Natural killer cell (primary cell): ENCODE measurements at regions not wholly inside any gene's neighbourhood (a gene's known extent, or its start where the extent isn't known, plus 50 kb on each side); places are given as distances from the start of the nearest gene placed in this dataset.
"Not testable (repeated sequence)": the region's sequence is repeated elsewhere in the genome, so short reads cannot be mapped to it uniquely, and the experiment has no call there.

ENCODE experiments used
- ATAC-seq, 3 donors: fragments of 150-1000 bp in 2 of 3; fragments of 200-7000 bp in 1 of 3; cut with Tn5 transposase; 1 replicate in 1 of 3; 2 replicates in 2 of 3; pipeline ENCODE4 v1.10.0; 2021; ENCODE audit warnings: mild to moderate bottlenecking in 2 of 3, moderate library complexity in 2 of 3
- DNase-seq, 2 donors: peaks; one replicate each; pipeline versions ENCODE4 v3.0.0 to v3.0.0-alpha.2; 2013 to 2021; ENCODE audit warnings: mixed read lengths in 1 of 2
- H3K27ac ChIP-seq: one replicate; pipeline ENCODE4 v1.5.1; 2013; ENCODE audit warnings: mild to moderate bottlenecking, low read length
- H3K27me3 ChIP-seq: one replicate; pipeline ENCODE4 v1.6.1; 2013; ENCODE audit warnings: low read length; ENCODE audit not compliant: control insufficient read depth, insufficient read depth
- H3K36me3 ChIP-seq: one replicate; pipeline ENCODE4 v1.6.1; 2013; ENCODE audit warnings: low read length; ENCODE audit not compliant: control insufficient read depth, insufficient read depth
- H3K4me1 ChIP-seq: one replicate; pipeline ENCODE4 v1.6.1; 2013; ENCODE audit warnings: low read length; ENCODE audit not compliant: control insufficient read depth, insufficient read depth
- H3K4me3 ChIP-seq: one replicate; pipeline ENCODE4 v1.5.1; 2013; ENCODE audit warnings: low read length
- H3K9me3 ChIP-seq: one replicate; pipeline ENCODE4 v1.6.1; 2013; ENCODE audit warnings: low read length; ENCODE audit not compliant: control insufficient read depth, insufficient read depth
- H3K27ac Mint-ChIP-seq, 2 donors: one replicate each; pipeline ENCODE4 v1.8.0; 2022; ENCODE audit warnings: mild to moderate bottlenecking in 2 of 2, mixed read lengths in 2 of 2, moderate library complexity in 1 of 2
- H3K27me3 Mint-ChIP-seq, 2 donors: one replicate each; pipeline ENCODE4 v1.8.0; 2022; ENCODE audit warnings: low read depth in 2 of 2, mixed read lengths in 2 of 2
- H3K36me3 Mint-ChIP-seq: one replicate; pipeline ENCODE4 v1.8.0; 2022; ENCODE audit warnings: mixed read lengths
- H3K4me1 Mint-ChIP-seq, 2 donors: one replicate each; pipeline ENCODE4 v1.8.0; 2022; ENCODE audit warnings: mixed read lengths in 2 of 2
- H3K4me3 Mint-ChIP-seq: one replicate; pipeline ENCODE4 v1.8.0; 2022; ENCODE audit warnings: mild to moderate bottlenecking, moderate library complexity, mixed read lengths
- H3K9me3 Mint-ChIP-seq, 2 donors: one replicate each; pipeline ENCODE4 v1.8.0; 2022; ENCODE audit warnings: mixed read lengths in 2 of 2
- CTCF ChIP-seq: fragments of 200-600 bp; IDR thresholded peaks from one replicate; pipeline ENCODE4 v1.8.0; 2022; ENCODE audit warnings: antibody characterized with exemption
- WGBS: methylation state at CpG from one replicate; pipeline ENCODE4 v1.1.7; 2013; ENCODE audit warnings: missing lambda C conversion rate; ENCODE audit not compliant: insufficient coverage; 5-methylcytosine and 5-hydroxymethylcytosine counted together
- intact Hi-C: fragments of 100-400 bp; cut with micrococcal nuclease; formaldehyde crosslinking; loops from one replicate; pipeline ENCODE4 v1.14.2; 2022

GRCh38 chr2:224217233-224217961 lies 178.3 kb upstream of the SERPINE2 start:
- intact Hi-C loops, result no loop called here
- ATAC-seq (no peak), DNase-seq (no peak)
- 72% methylated on average over 6 of the region's 6 CpGs for WGBS
- TF ChIP-seq CTCF, result no peak
- no peaks in the 10 kb centered on the region for H3K4me1 ChIP-seq
- H3K9me3 ChIP-seq, result no peaks in the 10 kb centered on the region
- H3K36me3 ChIP-seq, result no peaks in the 10 kb centered on the region
- Mint-ChIP-seq H3K4me1 (no peaks in the 10 kb centered on the region), H3K36me3 (no peaks in the 10 kb centered on the region), H3K4me3 (no peak overlapping the region), H3K9me3 (no peaks in the 10 kb centered on the region), H3K27ac (no peak overlapping the region), H3K27me3 (peaks cover 16 to 17% of the 10 kb centered on the region in 2 donors)
- no peak overlapping the region for H3K27ac ChIP-seq
- no peak overlapping the region for H3K4me3 ChIP-seq
- no peaks in the 10 kb centered on the region for H3K27me3 ChIP-seq

GRCh38 chr2:224215611-224216010 lies 176.5 kb upstream of the SERPINE2 start:
- WGBS, result 79% methylated on average over 3 of the region's 3 CpGs
- H3K4me1 ChIP-seq, DNase-seq, H3K27ac ChIP-seq, intact Hi-C loops, H3K27me3 ChIP-seq, H3K9me3 ChIP-seq, H3K4me1 Mint-ChIP-seq, H3K36me3 Mint-ChIP-seq, ATAC-seq, H3K4me3 Mint-ChIP-seq, H3K27ac Mint-ChIP-seq, H3K36me3 ChIP-seq, H3K4me3 ChIP-seq, H3K9me3 Mint-ChIP-seq: not testable (repeated sequence)
- H3K27me3 Mint-ChIP-seq, result peaks cover 2 to 14% of the 10 kb centered on the region in 2 donors

GRCh38 chr2:224213396-224213795 lies 174.3 kb upstream of the SERPINE2 start:
- H3K4me1 ChIP-seq, result no peaks in the 10 kb centered on the region
- no peaks in the 10 kb centered on the region for H3K27me3 ChIP-seq
- Mint-ChIP-seq H3K27me3 (peaks cover 0 to 18% of the 10 kb centered on the region in 2 donors), H3K9me3 (no peaks in the 10 kb centered on the region), H3K27ac (no peak overlapping the region), H3K4me1 (no peaks in the 10 kb centered on the region), H3K36me3 (no peaks in the 10 kb centered on the region), H3K4me3 (no peak overlapping the region)
- no peak for ATAC-seq
- 90% methylated on average over 4 of the region's 4 CpGs for WGBS
- H3K4me3 ChIP-seq, result no peak overlapping the region
- no peak overlapping the region for H3K27ac ChIP-seq
- DNase-seq, result no peak
- H3K9me3 ChIP-seq, result no peaks in the 10 kb centered on the region
- intact Hi-C loops, result no loop called here
- H3K36me3 ChIP-seq, result no peaks in the 10 kb centered on the region
- no peak for TF ChIP-seq CTCF

- H3K27ac ChIP-seq, result no peak overlapping the region
- Mint-ChIP-seq H3K27ac (no peak overlapping the region), H3K27me3 (peaks cover 14 to 20% of the 10 kb centered on the region in 2 donors), H3K4me1 (no peaks in the 10 kb centered on the region), H3K36me3 (no peaks in the 10 kb centered on the region), H3K4me3 (no peak overlapping the region), H3K9me3 (no peaks in the 10 kb centered on the region)
- H3K9me3 ChIP-seq, result no peaks in the 10 kb centered on the region
- 71% methylated on average over 4 of the region's 4 CpGs for WGBS
- no peaks in the 10 kb centered on the region for H3K4me1 ChIP-seq
- H3K36me3 ChIP-seq, result no peaks in the 10 kb centered on the region
- intact Hi-C loops, result no loop called here
- ATAC-seq (no peak), DNase-seq (no peak)
- TF ChIP-seq CTCF, result no peak
- H3K27me3 ChIP-seq, result no peaks in the 10 kb centered on the region
- H3K4me3 ChIP-seq, result no peak overlapping the region
Measured at GRCh38 chr2:224211791-224212190, 172.7 kb upstream of the SERPINE2 start.
